HS-5 (cell line): ENCODE measurements at regions not wholly inside any gene's neighbourhood (a gene's known extent, or its start where the extent isn't known, plus 50 kb on each side); places are given as distances from the start of the nearest gene placed in this dataset.

Experiments used
- DNase-seq: peaks from one replicate; pipeline ENCODE4 v3.0.0-alpha.2; 2012; ENCODE audit warnings: low read depth

DNA sequence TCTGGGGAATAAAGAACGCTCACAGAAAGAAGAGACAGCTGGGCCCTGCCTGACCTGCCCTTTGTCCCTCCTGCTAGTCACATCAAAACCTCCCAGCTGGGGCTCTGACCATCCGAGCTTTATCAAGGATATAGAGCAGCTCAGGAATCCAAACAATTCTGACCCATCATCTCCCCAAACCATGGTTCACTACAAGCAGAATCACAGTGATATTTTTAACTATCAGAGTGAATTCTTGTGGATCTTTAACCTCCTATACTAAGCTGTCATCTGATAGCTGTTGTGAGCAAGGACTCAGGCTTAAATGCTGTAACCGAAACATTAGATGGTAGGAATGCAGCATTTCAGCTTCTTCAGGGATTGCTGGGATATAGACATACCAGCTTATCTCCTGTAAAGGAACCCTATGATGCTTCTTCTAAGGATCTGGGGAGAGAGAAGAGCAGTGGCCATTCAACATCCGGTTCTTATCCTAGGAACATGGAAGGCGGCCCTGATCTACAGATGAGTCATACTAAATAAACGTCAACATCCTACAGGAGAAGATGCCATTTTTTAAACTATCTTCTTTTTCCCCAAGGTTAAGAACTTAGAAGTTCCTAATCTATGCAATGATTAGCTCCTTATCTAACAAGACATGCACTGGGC lies 84.7 kb upstream of the AKIP1 start:
- DNase-seq = no peak

DNA sequence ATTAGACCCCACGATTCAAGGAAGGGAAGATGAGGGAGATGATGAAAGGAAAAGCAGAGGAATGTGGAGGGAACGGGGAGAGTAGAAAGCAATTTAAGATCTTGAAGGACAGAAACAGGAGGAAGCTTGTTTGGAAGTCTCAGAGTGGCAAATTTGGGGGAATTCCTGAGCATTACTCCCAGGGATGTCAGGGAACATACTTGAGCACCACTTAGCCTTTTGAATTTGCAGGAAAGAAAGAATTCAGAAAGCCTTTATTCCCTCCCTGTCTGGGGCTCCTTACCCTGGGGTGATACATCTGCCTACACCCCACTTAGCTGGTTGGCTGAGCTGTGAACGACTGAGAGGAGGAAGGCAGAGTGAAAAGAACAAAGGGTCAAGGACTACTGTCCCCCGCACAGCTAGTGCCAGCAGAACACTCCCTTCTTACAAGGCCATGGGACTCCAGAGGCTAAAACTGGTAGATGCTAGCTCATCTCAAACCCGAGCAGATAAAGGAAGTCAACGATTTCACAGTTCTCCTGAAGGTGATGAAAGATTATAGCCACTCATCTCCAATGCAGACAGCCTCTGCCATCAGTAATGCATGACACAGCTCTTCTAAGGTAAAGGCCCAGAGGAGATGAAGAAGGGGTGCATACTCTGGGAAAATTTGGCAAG lies 84.0 kb upstream of the AKIP1 start:
- DNase-seq = no peak

GRCh38 chr11:8828046-8828445 lies 82.9 kb upstream of the AKIP1 start:
- no peak for DNase-seq

GRCh38 chr11:8828580-8829361 lies 82.2 kb upstream of the AKIP1 start:
- no peak for DNase-seq

- no peak for DNase-seq
These were observed 81.4 kb upstream of the AKIP1 start for GRCh38 chr11:8829556-8829955.

- DNase-seq = no peak
These were observed 80.3 kb upstream of the AKIP1 start for GRCh38 chr11:8830641-8831040.

DNA sequence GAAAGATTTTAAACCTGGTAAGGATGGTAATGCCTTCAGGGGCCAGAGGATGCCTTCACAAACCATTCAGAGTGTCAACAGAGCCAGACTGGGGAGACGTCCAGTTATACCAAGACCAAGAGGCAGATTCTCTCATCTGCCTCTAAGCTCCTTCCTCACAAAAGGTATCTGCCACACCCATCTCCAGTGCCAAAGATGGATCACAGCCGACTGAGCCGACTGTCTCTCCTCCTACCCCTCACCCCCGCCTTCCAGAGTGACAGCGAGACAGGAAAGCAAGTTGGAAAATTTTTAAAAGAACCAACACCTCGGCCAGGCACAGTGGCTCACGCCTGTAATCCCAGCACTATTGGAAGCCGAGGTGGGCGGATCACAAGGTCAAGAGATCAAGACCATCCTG lies 79.1 kb upstream of the AKIP1 start:
- no peak for DNase-seq

DNA sequence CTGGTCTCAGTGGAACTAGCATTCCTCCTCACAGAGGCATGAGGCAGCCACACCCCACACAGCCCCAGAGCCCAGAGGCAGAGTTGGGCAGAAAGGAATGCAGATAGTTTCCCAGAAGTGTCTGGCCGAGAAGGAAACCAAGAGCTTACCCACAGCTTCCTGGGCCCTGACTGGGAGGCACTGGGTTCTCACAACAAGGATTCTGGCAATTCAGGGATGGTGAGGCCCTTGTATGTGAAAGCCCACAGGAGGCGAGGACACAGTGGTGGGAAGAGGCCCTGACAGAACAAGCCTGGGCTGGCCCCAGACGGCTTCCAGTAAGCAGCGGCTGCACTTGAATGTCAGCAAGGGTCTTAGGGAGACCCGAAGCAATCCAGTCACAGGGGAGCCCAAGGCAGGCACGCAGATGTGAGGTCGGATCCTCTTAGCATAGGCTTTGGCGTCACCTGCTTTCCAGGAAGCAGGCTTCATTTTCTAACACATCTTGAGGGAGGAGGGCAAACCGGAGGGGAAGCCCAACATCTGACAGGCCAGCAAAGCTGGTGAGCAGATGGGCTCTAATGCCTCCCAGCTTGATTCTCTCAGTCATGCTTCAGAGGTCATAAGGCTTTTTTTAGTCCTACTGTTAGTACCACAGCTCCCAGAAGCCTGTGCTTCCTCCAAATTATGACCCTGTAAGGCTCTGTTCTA lies 78.3 kb upstream of the AKIP1 start:
- DNase-seq = no peak

DNA sequence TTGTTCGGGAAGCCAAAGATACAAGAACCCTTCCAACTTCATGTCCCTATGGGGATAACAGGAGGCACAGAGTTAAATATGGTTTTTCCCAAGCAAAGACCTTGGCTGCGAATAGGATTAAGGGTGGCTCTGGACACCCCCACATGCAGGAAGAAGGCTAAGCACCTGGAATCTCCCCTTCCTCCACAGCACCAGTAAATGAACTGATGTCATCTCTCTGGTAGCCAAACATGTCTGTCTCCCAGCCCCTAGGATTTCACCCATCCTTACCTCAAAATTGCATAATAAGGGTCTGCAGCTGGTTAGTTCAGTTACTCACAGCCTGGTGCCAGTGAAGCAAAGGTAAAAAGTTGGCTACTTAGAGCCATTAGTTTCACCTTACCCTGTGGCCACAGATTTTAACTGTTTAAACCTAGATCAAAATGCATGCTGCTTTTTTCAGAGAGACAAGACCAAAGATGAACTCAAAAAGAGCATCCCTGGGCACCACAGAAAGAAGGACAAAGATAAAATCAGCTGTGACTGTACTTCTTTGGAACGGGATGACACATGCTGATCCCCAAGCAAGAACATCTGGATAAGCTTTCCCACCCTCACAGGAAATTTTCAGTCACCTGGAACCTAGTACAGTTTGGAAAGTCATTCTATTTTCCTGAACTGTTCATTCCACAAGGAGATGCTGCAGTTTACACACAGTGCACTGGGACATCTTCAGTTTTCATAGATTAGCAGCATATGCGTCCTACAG lies 77.2 kb upstream of the AKIP1 start:
- DNase-seq = no peak

- DNase-seq = no peak
These were observed 76.6 kb upstream of the AKIP1 start for GRCh38 chr11:8834379-8834778.

GRCh38 chr11:8838248-8838647 lies 72.7 kb upstream of the AKIP1 start:
- no peak for DNase-seq

DNA sequence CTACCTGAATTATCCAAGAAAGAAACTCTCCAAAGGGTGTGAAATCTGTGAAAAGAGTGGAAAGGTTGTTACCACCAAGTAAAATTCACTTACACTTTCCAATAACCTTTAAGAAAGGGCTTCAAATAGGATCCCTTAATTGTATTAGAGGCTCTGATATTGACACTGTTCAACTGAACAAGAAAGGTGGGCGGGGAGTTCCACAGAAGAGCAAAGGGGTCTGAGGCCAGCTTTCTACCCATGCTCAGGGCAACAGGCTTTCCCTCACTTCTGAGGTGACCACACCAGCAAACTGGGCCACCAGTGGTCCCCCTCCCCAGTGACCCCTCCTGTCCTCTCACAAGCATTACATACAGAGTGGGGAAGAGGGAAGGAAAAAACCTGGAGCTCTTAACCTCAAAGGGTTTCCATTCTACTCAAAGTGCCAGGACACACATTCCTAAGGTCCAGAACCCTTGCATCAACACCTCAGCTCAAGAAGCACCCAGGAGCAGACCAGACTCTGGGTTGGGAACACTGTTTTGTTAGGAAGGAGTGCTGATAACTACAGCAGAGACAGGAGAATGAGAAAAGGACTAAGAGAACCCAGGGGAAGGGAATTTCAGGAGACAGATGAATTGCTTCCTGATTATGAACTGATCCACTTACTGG lies 71.6 kb upstream of the AKIP1 start:
- DNase-seq = no peak

- DNase-seq = no peak
These were observed 70.7 kb upstream of the AKIP1 start for GRCh38 chr11:8839957-8840945.

- DNase-seq = no peak
These were observed 69.1 kb upstream of the AKIP1 start for GRCh38 chr11:8841899-8842298.

- no peak for DNase-seq
These were observed 52.2 kb upstream of the AKIP1 start for GRCh38 chr11:8858808-8859207.
